Embryonic facial prominence (tissue), 1 donor: ENCODE measurements at regions not wholly inside any gene's neighbourhood (a gene's known extent, or its start where the extent isn't known, plus 50 kb on each side); places are given as distances from the start of the nearest gene placed in this dataset.

Experiments
- DNase-seq: peaks from one replicate; pipeline ENCODE4 v3.0.0-alpha.2; 2016; ENCODE audit errors: extremely low spot score

DNA sequence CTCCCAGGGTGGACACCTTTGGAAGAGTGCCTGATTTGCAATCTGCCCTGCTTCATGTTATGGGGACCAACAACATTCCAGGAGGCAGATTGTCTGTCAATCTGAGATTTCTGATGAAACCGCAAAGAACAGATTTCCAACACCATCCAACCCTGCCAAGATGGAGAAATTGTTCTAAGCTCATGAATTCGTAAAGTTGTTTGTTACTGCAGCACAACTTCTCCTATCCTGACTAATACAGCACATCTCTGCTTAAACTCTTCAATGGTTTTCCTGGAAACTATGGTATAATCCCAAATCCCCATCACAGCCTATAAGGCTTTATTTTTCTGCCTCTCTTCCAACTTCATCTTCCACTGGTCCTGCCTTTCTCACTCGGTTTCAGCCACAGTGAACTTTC is 210.3 kb upstream of the TSHZ3 start:
- no peak for DNase-seq

DNA sequence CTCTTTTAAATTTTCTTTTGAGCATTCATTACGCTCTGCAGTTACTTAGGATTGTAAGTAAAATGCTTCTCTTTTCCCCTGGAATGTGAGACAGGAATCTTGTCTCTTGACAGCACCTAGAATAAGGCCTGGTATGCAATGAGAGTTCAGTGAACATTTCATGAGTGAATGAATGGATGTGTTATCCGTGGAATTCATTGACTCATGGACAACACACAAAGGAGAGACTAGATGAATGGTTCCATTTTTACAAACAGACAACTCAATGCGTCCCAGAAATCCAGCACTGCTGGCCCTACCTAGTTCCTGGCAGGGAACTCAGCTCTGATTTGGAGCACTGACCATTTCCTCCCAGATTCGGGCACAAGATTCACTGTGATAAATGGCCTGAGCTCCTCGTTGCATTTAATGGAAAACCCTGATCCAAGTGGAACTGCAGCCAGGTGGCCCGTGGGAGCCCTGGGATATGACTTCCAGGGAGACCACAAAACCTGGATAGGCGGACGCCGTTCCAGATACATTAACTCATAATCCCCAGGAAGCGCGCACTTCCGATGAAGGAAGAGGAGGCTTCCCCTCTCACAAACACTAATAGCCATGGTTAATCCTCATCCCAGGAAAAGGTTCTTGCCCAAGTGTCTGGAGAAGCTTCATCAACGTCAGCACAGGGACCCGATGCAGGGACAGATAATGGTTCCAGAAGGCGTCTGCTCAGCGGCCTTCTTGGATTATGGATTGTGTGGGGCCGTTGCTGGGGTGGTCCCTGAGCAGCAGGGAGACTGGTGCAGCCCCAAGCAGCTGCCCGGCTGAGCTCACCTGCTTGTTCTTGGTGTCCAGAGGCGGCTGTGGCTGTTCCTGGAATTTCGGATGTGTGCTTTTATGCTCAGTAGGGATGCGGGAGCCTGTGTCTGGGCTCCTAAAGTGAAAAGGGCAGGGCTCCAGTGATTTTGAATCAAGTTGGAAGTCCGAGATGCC is 211.1 kb upstream of the TSHZ3 start:
- DNase-seq = no peak

DNA sequence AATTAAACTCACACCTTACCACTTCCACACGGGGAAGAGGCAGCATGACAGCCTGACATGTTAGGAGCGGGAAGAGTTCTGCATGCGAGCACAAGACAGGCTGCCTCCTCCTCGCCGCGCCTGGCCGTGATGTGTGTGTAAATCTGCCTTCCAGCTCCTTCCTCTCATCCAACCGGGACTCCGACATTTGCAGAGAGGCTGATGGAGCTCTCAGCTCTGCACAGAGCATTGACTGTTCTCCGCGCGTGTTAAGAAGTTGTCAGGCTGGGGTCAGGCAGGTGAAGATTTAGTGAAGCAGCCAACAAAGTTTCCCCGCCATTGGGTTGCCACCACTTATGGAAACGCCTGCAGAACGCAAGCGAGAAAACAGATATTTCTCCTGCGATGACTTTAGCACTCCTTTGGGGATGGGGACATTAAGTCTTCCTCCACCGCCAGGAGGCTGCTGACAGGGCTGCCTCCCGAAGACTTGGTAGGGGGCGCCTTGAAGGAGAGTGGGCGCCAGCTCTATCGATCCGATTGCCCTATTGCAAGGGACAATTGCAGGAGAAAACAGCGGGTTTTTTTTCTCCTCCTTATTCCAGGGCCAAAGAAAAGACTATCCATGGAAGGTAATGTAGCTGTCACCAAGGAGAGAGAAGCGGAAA is 213.9 kb upstream of the TSHZ3 start:
- DNase-seq = no peak

DNA sequence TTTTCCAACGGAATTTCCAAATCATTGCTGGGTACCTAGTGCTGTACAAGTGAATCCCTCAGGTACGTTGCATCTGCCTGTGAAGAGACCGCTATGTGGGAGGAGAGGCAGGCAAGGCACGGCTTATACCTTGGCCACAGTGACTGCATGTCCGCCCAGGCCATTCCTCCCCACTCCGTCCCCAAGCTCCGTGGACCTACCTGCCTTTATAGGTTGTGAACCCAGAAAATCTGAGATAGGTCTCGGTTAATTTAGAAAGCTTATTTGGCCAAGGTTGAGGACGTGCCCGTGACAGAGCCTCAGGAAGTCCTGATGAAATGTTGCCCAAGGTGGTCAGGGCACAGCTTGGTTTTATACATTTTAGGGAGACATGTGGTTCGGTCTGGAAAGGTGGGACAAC is 218.5 kb upstream of the TSHZ3 start:
- DNase-seq = no peak

DNA sequence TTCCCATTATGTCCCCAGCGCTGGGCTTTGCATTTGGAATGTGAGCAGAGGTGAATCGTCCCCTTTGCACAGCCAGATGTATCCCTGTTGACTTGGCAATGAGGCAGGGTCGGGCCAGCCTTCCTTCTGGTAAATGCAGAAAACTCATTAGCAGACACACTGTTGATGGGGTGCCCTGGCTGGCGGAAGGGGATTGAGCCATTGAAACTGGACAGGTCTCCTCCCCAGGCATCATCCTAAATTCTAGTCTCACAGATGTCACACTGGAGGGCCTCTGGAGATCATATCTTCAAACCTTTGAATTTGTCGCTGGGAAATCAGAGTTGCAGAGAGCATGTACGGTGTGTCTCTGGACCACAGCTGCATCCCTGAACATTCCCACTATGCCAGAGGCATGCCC is 219.5 kb upstream of the TSHZ3 start:
- DNase-seq = no peak

DNA sequence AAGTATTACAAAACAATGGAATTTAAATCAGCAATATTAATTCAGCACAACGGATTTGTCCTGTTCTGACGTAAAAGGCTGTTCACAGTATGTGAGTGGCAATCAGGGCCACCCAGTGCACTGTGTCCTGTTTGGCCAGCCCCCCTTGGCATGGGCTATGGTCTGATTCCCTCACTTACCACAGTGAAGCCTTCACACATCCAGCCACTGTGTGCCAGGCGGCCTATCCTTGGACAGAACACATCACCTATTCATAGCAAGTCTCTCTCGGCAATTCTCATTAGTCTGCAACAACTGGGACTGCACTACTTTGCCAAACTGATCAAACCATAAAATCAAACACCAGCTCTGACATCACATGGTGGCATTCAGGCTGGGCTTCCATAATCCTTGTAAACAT is 221.5 kb upstream of the TSHZ3 start:
- DNase-seq = no peak

DNA sequence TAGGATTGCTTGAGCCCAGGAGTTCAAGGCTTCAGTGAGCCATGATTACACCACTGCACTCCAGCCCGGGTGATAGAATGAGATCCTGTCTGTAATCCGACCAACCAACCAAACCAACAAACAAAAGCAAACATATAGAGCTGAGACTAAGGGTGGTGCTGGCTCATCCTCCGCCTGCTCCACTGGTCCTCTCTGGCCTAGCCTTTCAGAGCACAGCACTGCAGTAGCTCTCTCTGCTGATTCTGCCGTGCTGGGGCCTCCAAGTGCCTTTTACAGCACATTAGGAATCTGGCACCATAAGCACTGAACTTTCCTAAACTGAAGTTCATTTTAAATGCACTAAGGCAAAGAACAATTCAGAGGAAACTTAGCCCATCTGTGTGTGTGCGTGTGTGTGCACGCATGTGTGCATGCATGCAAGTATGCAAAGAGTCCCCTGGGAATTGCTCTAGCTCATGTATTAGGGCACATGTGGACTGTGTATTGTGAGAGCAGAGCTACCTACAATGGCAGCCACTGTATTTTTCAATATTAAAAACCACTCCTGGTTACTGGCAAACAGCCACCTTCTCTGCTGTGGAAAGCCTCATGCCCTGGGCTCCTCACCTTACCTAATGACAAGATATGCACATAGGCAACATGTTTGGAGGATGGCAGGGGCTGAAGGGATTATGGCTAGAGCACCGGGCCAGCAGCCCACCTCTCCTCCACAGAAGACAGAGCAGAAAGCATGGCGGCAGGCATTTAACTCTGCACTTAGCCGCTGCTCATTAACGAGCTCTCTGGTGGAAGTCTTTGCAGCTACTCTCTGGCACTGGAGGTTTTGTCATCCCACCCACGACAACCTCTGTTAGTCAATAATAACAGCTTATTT is 223.1 kb upstream of the TSHZ3 start:
- DNase-seq = no peak

DNA sequence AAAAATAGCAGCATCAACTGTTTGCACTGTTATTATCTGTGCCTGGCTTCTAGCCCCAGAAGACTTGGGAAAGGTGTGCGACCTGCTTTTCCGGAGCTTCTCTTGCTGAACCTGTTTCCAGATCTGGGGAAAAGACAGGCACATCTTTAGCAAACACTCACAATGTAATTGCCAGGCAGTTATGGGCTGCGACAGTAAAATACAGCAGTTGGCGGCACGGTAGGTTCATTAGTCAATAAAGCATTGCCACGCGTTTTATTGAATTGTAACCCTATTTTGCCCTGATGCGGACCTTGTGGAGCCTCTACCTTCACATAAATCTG is 223.7 kb upstream of the TSHZ3 start:
- DNase-seq = no peak

DNA sequence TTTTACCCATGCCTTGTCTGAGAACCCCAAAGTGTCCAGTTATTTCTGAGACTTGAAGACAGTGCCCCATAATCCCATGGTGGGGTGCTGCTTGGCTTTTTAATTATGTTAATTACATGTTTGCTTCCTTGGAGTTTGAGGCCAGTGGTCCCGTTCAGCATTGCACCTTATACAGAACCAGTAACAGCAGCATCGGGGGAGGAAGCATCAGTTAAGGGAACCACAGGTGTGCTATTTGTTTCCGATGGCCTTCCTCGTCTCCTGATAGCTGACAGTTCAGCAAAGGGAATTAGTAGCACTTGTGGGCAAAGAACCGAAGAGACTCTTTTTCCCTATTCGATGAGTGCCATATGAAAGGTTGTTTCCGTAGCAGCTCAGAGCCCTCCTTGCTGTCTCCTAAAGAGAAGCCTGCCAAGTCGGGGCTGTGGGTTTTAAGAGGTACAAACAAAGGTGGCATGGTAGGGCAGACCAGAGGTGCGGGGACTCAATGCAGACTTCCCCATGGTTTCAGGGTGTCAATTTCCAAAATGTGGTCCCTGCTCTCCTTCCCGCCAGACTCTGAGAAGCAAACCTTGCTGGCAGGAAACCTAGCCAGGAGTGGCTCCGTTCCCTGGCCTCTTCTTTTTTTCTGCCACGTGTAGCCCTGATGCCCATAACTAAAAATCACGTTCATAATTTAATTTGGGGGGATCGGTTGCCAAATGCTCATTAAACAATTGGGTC is 225.2 kb upstream of the TSHZ3 start:
- DNase-seq = no peak

DNA sequence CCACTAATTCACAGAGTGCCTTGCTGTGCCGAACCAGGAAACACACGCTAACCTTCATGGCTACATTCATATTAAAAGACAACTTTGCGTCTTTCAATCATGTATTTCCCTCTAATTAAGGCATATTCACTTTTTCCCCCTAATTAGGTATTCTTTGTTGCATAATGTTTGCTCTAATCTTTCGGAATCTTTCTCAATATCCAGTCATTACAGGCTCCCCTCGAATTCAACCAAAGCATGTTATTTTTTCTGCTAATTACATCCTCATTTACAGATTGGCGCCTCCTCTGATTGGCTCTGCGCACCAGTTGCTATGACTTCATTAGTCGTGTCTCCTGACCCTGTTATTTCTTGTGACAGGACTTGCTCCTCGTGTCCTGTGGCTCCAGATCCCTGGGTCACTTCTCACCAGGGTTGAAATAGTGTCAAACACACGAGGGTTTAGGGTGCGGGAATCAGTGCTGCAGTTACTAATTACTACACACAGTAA is 226.7 kb upstream of the TSHZ3 start:
- no peak for DNase-seq

DNA sequence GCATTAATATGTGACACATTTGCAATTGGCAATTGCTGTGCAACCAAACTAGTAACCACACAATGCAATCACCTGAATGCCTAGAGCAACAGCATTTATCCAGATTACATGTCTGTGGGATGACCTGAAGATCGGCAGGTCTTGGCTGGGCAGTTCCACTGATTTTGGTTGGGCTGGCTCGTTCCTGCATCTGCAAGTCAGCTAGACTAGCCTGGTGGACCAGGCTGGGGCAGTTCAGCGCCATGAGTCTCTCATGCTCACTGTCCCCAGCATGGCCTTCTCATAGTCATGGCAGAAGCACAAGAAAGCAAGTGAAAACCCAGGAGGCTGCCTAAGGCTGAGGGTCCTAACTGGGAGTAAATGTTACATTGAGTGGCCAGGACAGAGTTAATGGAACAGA is 229.1 kb upstream of the TSHZ3 start:
- DNase-seq = no peak

DNA sequence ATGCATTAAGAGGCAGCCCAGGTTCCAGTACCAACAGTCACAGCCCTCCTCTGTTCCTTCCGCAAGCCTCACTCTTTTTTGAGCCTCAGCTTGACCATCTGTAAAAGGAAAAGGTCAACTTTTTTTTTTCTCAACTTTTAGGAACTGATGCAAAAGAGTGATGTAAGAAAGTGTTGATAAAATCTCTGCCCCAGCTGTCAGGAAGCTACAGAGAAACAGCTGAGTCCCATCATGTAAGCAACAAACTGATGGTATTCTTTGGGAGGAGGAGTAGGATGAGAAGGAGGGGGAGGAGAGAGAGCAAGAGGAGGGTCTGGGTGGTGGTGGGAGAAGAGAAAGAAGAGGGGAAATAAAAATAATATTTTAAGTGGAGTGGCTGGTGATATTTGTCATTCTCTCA is 233.9 kb upstream of the TSHZ3 start:
- no peak for DNase-seq

DNA sequence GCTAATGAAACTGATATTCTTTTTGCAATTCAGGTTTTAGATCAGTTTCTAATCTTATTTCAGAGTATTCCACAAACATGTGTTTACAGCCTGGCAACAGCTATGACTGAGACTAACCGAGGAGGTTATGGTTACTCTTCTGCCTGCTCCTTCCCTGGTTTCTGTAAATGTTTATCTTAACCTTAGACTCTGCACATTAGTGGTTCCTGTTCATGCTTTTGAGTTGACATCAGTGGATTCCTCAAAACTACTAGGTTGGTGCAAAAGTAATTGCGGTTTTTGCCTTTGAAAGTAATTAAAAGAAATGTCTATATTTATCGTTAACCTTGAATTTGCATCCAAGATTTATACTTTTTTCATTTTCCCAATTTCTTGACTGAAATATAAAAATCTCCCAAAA is 237.0 kb upstream of the TSHZ3 start:
- no peak for DNase-seq

DNA sequence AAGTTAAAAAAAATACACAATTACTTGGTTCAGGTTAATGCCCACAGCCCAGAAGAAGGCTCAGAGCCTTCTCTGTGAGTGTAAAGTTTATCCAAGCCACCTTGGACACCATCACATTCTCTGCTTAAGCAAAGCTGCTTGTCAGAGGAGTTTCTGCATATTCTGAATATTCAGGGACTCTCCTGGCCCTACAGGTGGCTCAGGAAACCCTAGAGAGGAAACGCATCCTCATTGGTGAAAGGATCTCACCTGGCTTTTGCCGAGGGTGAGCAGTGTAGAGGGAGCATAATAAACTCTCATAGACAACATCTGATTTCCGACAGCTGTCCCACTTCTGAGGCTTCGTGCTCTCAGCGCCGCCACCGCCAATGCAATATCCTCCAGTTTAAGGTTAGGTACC is 239.9 kb upstream of the TSHZ3 start:
- no peak for DNase-seq

DNA sequence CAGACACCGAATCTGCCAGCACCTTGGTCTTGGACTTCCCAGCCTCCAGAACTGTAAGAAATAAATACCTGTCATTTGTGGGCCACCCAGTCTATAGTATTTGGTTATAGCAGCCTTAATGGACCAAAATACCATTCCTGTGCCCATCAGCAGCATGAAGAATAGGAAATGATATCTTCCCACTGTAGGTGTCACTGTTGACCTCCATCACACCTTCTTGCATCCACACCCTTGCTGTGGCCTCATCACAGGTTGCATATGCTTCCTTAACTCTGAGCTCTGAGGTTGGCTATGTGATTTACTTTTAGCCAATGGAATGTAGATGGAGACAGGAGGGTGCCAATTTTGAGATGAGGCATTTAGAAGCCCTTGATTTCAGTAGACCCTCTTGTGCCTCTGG is 242.0 kb upstream of the TSHZ3 start:
- DNase-seq = no peak

DNA sequence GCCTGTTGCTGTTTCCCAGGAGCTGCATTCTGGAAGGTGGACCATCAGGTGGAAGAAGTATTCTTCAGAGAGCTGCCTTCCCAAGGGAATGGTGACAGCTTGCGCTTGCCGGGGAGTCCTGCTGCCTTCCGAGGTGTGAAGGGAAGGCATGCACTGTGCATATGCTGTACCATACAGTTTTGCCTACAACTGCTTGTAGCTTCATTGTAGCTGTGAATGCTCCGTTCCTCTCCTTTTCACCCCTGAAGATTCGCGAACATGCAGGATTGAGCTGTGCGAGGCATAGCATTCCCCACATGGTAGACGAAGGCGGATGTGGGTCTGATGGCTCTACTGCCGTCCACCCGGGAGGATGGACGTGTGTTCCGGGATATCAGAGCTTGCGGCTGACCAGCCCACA is 243.2 kb upstream of the TSHZ3 start:
- DNase-seq = no peak

DNA sequence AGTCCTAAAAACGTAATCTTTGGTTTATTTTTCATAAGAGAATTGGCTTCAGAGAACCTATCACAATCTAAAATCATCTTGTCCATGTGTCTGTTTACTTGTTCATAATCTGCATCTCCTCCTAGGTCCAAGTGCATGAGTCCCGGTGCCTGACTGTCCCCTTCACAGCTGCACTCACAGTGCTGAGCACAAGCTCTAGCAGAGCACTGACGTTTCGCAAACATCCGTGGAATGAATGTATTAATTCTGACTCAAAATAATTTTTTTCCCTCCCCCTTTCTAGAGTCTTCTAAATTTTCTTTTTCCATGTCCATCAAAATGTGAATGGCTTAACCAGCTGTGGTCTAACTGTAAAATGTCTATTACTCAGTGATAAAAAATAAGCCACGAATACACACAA is 245.5 kb upstream of the TSHZ3 start:
- DNase-seq = no peak

DNA sequence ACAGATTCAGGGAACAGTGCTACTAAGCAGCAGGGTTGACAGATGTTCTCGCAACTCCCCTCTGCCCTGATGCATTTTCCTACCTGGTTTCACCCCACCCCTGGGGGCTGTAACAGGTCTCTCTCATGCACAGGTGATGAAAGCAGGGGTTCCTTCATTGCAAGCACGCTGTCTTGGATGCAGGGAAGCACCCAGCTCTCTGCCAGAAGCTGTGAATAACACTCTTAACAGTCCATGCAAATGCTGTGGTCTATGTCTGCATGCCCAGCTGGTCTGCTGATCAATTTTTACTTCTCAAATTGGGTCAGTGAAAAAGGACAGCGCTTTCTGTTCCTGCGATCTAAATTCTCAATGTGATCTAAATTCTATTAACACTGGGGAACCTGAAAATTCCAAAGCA is 246.3 kb upstream of the TSHZ3 start:
- DNase-seq = no peak

DNA sequence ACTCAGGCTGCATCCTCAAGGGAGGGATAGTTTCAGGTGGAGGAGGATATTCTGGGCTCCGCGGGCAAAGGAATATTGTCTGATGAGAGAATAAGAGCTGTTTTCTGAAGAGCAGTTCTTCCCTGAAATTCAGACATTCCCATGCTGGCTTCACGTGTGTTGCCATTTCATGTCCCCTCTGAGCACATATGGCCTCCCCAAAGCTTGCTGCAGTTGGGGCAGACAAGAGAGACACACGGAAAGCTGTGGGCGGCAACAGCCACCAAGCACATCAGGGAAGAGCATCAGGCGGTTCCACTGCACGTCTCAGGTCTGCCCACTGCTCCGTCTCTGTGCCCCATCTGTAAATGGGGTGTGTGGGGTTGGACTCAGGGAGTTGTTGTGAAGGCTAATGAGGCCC is 247.5 kb upstream of the TSHZ3 start:
- DNase-seq = no peak

DNA sequence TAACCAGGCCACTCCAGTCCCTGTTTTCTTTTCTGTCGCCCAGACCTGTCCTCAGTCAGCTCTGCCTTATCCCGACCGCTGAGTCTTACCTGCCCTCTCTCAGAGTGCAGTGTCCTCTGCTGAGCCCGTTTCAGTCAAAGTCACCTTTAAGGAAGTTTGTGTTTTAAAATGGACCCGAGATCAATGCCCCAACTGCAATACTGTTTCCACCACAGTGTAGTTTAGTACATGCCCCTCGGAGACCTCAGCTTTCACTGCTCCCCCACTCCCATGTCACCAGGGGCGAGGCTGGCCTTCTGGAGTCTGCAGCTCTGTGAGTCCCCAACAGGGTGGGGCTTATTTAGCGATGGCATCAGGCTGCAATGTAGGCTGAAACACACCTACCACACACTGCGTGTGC is 248.4 kb upstream of the TSHZ3 start:
- no peak for DNase-seq

DNA sequence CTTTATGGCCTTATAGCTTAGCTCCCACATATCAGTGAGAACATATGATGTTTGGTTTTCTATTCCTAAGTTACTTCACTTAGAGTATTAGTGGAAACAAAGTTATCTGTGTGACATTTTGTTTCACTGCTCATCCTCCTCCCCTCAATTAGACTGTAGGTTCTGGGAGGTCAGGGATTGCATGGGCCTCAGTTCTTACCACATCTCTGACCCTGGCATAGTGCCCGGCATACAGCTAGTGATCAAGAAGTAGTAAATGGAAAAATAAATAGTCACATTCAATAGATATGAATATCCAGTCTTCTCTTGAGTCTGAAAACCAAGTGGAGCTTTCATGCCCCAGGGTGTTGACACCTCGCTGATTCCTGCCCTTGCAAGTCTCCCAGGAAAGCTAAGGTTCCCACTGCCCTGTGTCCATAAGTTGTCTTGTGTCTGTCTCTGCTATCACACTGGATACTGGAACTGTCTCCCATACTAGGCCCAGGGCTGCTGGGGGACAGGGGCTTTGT is 249.5 kb upstream of the TSHZ3 start:
- DNase-seq = no peak
